ENCODE measurements at regions not wholly inside any gene's neighbourhood (a gene's known extent, or its start where the extent isn't known, plus 50 kb on each side); places are given as distances from the start of the nearest gene placed in this dataset.

- TF ChIP-seq, protein P1, sequence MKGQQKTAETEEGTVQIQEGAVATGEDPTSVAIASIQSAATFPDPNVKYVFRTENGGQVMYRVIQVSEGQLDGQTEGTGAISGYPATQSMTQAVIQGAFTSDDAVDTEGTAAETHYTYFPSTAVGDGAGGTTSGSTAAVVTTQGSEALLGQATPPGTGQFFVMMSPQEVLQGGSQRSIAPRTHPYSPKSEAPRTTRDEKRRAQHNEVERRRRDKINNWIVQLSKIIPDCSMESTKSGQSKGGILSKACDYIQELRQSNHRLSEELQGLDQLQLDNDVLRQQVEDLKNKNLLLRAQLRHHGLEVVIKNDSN (IDR thresholded peaks at IDR 0.05), result no peak
- no peak for TF ChIP-seq YY1 (IDR thresholded peaks at IDR 0.05; ENCODE audit: low read depth)
- TF ChIP-seq, protein P2, sequence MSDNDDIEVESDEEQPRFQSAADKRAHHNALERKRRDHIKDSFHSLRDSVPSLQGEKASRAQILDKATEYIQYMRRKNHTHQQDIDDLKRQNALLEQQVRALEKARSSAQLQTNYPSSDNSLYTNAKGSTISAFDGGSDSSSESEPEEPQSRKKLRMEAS (IDR thresholded peaks at IDR 0.05), result no peak
- no peak for TF ChIP-seq EGR1 (IDR thresholded peaks at IDR 0.05)
- TF ChIP-seq TAF1 (IDR thresholded peaks at IDR 0.05; ENCODE audit: low read depth), result no peak
- TF ChIP-seq EP300 (IDR thresholded peaks at IDR 0.05; ENCODE audit: borderline replicate concordance), result no peak
- TF ChIP-seq, protein P3, sequence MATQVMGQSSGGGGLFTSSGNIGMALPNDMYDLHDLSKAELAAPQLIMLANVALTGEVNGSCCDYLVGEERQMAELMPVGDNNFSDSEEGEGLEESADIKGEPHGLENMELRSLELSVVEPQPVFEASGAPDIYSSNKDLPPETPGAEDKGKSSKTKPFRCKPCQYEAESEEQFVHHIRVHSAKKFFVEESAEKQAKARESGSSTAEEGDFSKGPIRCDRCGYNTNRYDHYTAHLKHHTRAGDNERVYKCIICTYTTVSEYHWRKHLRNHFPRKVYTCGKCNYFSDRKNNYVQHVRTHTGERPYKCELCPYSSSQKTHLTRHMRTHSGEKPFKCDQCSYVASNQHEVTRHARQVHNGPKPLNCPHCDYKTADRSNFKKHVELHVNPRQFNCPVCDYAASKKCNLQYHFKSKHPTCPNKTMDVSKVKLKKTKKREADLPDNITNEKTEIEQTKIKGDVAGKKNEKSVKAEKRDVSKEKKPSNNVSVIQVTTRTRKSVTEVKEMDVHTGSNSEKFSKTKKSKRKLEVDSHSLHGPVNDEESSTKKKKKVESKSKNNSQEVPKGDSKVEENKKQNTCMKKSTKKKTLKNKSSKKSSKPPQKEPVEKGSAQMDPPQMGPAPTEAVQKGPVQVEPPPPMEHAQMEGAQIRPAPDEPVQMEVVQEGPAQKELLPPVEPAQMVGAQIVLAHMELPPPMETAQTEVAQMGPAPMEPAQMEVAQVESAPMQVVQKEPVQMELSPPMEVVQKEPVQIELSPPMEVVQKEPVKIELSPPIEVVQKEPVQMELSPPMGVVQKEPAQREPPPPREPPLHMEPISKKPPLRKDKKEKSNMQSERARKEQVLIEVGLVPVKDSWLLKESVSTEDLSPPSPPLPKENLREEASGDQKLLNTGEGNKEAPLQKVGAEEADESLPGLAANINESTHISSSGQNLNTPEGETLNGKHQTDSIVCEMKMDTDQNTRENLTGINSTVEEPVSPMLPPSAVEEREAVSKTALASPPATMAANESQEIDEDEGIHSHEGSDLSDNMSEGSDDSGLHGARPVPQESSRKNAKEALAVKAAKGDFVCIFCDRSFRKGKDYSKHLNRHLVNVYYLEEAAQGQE (IDR thresholded peaks at IDR 0.05; ENCODE audit: low read depth), result no peak
- no peak for TF ChIP-seq NFIC (IDR thresholded peaks at IDR 0.05)
- TF ChIP-seq TCF12 (IDR thresholded peaks at IDR 0.05; ENCODE audit: low read depth), result no peak
- TF ChIP-seq RAD21 (IDR thresholded peaks at IDR 0.05; ENCODE audit: low read depth), result no peak
- no peak for TF ChIP-seq CEBPB (IDR thresholded peaks at IDR 0.05)
- no peak for TF ChIP-seq CREB1 (IDR thresholded peaks at IDR 0.05; ENCODE audit: low read depth)
- TF ChIP-seq TEAD4 (IDR thresholded peaks at IDR 0.05), result no peak
- TF ChIP-seq FOXM1 (IDR thresholded peaks at IDR 0.05; ENCODE audit: borderline replicate concordance, low read depth), result no peak
Observed at GRCh38 chr1:113286156-113286555, 104.2 kb upstream of the MAGI3 start.

Measured in Ishikawa (cell line).